ENCODE measurements at regions not wholly inside any gene's neighbourhood (a gene's known extent, or its start where the extent isn't known, plus 50 kb on each side); places are given as distances from the start of the nearest gene placed in this dataset.
A peak's percentile ranks its signal among the peaks of the same experiment; 100 is the strongest.

- Histone ChIP-seq H3K14ac (ENCODE audit: insufficient read depth, low read length) (peak overlapping the region; percentile 30; the same call in 1 of the 2 replicates), H3K79me2 (ENCODE audit: insufficient read depth, low read length) (no peaks in the 10 kb centered on the region), H2AFZ (ENCODE audit: low read length) (no peak overlapping the region), H3K23me2 (ENCODE audit: insufficient read length, low read depth, low read length, poor library complexity, severe bottlenecking) (no peaks in the 10 kb centered on the region), H4K8ac (replicated peaks; ENCODE audit: insufficient read length, low read depth, low read length) (no peak overlapping the region), H2BK15ac (ENCODE audit: low read depth, low read length) (no peak overlapping the region), H2AK5ac (ENCODE audit: insufficient read length, low read length) (no peak overlapping the region), H3K4me1 (ENCODE audit: insufficient read depth, low read length) (peaks cover 5% of the 10 kb centered on the region; the same call in 1 of the 2 replicates), H3K4me2 (ENCODE audit: insufficient read depth, insufficient read length, low read length) (peak overlapping the region; percentile 19), H3K4ac (ENCODE audit: low read depth, low read length) (no peak overlapping the region), H4K91ac (ENCODE audit: insufficient read length, low read depth, low read length) (no peak overlapping the region), H3T11ph (ENCODE audit: low read length) (no peak overlapping the region), H3K9ac (ENCODE audit: extremely low read depth, insufficient read length, low read length) (no peak overlapping the region), H3K9me3 (ENCODE audit: control insufficient read depth, low read depth, low read length) (no peaks in the 10 kb centered on the region), H2BK12ac (ENCODE audit: insufficient read length, low read depth, low read length) (no peak overlapping the region), H2BK20ac (ENCODE audit: low read depth, low read length, poor library complexity, severe bottlenecking) (no peak overlapping the region), H4K5ac (ENCODE audit: insufficient read length, low read depth, low read length) (no peak overlapping the region), H3K27me3 (ENCODE audit: insufficient read depth, low read length) (no peaks in the 10 kb centered on the region), H4K20me1 (ENCODE audit: control insufficient read depth, insufficient read depth, insufficient read length) (peaks cover 2% of the 10 kb centered on the region), H3K79me1 (ENCODE audit: insufficient read depth, low read depth, low read length, poor library complexity, severe bottlenecking) (no peaks in the 10 kb centered on the region), H3K23ac (ENCODE audit: insufficient read length, low read depth, low read length) (no peak overlapping the region), H3K18ac (ENCODE audit: insufficient read length, low read depth, low read length) (peak overlapping the region; percentile 30), H3K27ac (ENCODE audit: insufficient read length, low read depth, low read length) (no peak overlapping the region), H2BK120ac (ENCODE audit: low read depth, low read length, poor library complexity, severe bottlenecking) (no peak overlapping the region), H2BK5ac (ENCODE audit: insufficient read length, low read length) (no peak overlapping the region), H3K56ac (ENCODE audit: insufficient read length, low read depth, low read length) (no peak overlapping the region)
- H3K27me3 Mint-ChIP-seq (ENCODE audit: low read depth) = no peaks in the 10 kb centered on the region; the same call in 1 of the 2 replicates
- no peak for TF ChIP-seq CTCF (conservative IDR thresholded peaks at IDR 0.05)
- DNase-seq = no peak
- peak overlapping the region; percentile 36 to 53; a peak in 3 of 5 replicates for H3K4me3 Mint-ChIP-seq
- peak overlapping the region; percentile 36 to 84 (median 67); a peak in 4 of 7 replicates for H3K27ac Mint-ChIP-seq
- no CpG with 5 or more reads among the region's 16 CpGs for WGBS (ENCODE audit: extremely low coverage, insufficient read length, low lambda C conversion rate)
- no peaks in the 10 kb centered on the region; a peak in 2 of 7 replicates for H3K36me3 Mint-ChIP-seq (ENCODE audit: insufficient read depth in 1 of 3, low read depth in 3 of 3)
- H3K9me3 Mint-ChIP-seq = no peaks in the 10 kb centered on the region
- peaks cover 55 to 56% of the 10 kb centered on the region in 2 experiments for H3K4me1 Mint-ChIP-seq
Measured at GRCh38 chr3:40615918-40616819, 91.4 kb downstream of the ZNF621 start.

Data from H9 (cell line).